Activated naive CD8-positive, alpha-beta T cell treated with anti-CD3 and anti-CD28 coated beads, Interleukin-2, amount 50 U/mL, for 16 hours (primary cell): ENCODE measurements at regions not wholly inside any gene's neighbourhood (a gene's known extent, or its start where the extent isn't known, plus 50 kb on each side); places are given as distances from the start of the nearest gene placed in this dataset.

Experiments used
- DNase-seq: peaks from one replicate; pipeline ENCODE4 v3.0.0-alpha.2; 2020; ENCODE audit warnings: low read depth, low spot score

GRCh38 chr2:57802243-57802642 is 244.4 kb upstream of the VRK2 start:
- DNase-seq: no peak

GRCh38 chr2:57804971-57805370 is 241.6 kb upstream of the VRK2 start:
- DNase-seq: no peak

GRCh38 chr2:57806449-57806968 is 240.1 kb upstream of the VRK2 start:
- no peak for DNase-seq

GRCh38 chr2:57809230-57809629 is 237.4 kb upstream of the VRK2 start:
- DNase-seq: no peak

GRCh38 chr2:57821088-57821487 is 225.5 kb upstream of the VRK2 start:
- DNase-seq: no peak

GRCh38 chr2:57828221-57828620 is 218.4 kb upstream of the VRK2 start:
- no peak for DNase-seq

- DNase-seq: no peak
Observed at GRCh38 chr2:57834666-57835065, 211.9 kb upstream of the VRK2 start.

GRCh38 chr2:57842531-57842930 is 204.1 kb upstream of the VRK2 start:
- no peak for DNase-seq

- DNase-seq: no peak
Observed at GRCh38 chr2:57843158-57843557, 203.4 kb upstream of the VRK2 start.

GRCh38 chr2:57848723-57849122 is 197.9 kb upstream of the VRK2 start:
- DNase-seq: no peak

GRCh38 chr2:57849843-57850242 is 196.8 kb upstream of the VRK2 start:
- DNase-seq: no peak

GRCh38 chr2:57850415-57851130 is 196.0 kb upstream of the VRK2 start:
- DNase-seq: no peak

- DNase-seq: no peak
Observed at GRCh38 chr2:57855212-57855611, 191.4 kb upstream of the VRK2 start.

- DNase-seq: no peak
Observed at GRCh38 chr2:57859755-57860154, 186.9 kb upstream of the VRK2 start.

GRCh38 chr2:57862153-57862552 is 184.5 kb upstream of the VRK2 start:
- no peak for DNase-seq

- no peak for DNase-seq
Observed at GRCh38 chr2:57862727-57863126, 183.9 kb upstream of the VRK2 start.

- no peak for DNase-seq
Observed at GRCh38 chr2:57864926-57865325, 181.7 kb upstream of the VRK2 start.

- no peak for DNase-seq
Observed at GRCh38 chr2:57867730-57868129, 178.9 kb upstream of the VRK2 start.

GRCh38 chr2:57868619-57869139 is 177.9 kb upstream of the VRK2 start:
- no peak for DNase-seq

GRCh38 chr2:57869758-57870344 is 176.8 kb upstream of the VRK2 start:
- no peak for DNase-seq

- DNase-seq: no peak
Observed at GRCh38 chr2:57876313-57876712, 170.3 kb upstream of the VRK2 start.

GRCh38 chr2:57877811-57878170 is 168.8 kb upstream of the VRK2 start:
- no peak for DNase-seq

GRCh38 chr2:57878171-57878865 is 168.3 kb upstream of the VRK2 start:
- DNase-seq: no peak
